Kidney (tissue), 13 donors: ENCODE measurements at regions not wholly inside any gene's neighbourhood (a gene's known extent, or its start where the extent isn't known, plus 50 kb on each side); places are given as distances from the start of the nearest gene placed in this dataset.

ENCODE experiments used
- DNase-seq, 5 donors: peaks; one replicate each; pipeline ENCODE4 v3.0.0-alpha.2; 2013 to 2020
- FAIRE-seq: peaks from 2 replicates; lab custom pipeline; 2012; peaks lifted over from hg19 to GRCh38; lab: Jason Lieb, UNC
- H3K27ac ChIP-seq, 2 donors: one replicate each; pipeline ENCODE4 v1.7.0; 2013; ENCODE audit warnings: low read depth in 2 of 2, low read length in 2 of 2, inconsistent platforms in 1 of 2
- H3K27me3 ChIP-seq: one replicate; pipeline ENCODE4 v1.7.1; 2013; ENCODE audit warnings: low read length, inconsistent platforms; ENCODE audit not compliant: control insufficient read depth, insufficient read depth
- H3K36me3 ChIP-seq, 3 donors: one replicate each; pipeline versions ENCODE4 v1.7.0 to v1.7.1; 2013; ENCODE audit warnings: low read length in 3 of 3, control low read depth in 1 of 3, inconsistent platforms in 1 of 3; ENCODE audit not compliant: insufficient read depth in 3 of 3, control insufficient read depth in 2 of 3
- H3K4me1 ChIP-seq, 3 donors: one replicate each; pipeline versions ENCODE4 v1.7.0 to v1.7.1; 2013; ENCODE audit warnings: low read length in 3 of 3, inconsistent platforms in 1 of 3, low read depth in 1 of 3; ENCODE audit not compliant: control insufficient read depth in 2 of 3, insufficient read depth in 2 of 3
- H3K4me3 ChIP-seq, 3 donors: one replicate each; pipeline versions ENCODE4 v1.7.0 to v1.8.1; 2013; ENCODE audit warnings: low read length in 3 of 3, control low read depth in 1 of 3, inconsistent platforms in 1 of 3
- H3K9ac ChIP-seq, 3 donors: one replicate each; pipeline versions ENCODE4 v1.7.0 to v1.7.1; 2013; ENCODE audit warnings: low read length in 3 of 3, control low read depth in 1 of 3, inconsistent platforms in 1 of 3
- H3K9me3 ChIP-seq, 3 donors: one replicate each; pipeline versions ENCODE4 v1.7.0 to v1.7.1; 2013; ENCODE audit warnings: low read length in 3 of 3, control low read depth in 1 of 3, inconsistent platforms in 1 of 3; ENCODE audit not compliant: control insufficient read depth in 2 of 3, insufficient read depth in 1 of 3
- CTCF ChIP-seq: IDR thresholded peaks from 3 replicates; pipeline ENCODE4 v1.5.1; 2012; ENCODE audit warnings: mild to moderate bottlenecking, moderate library complexity, borderline replicate concordance; ENCODE audit not compliant: insufficient read depth; ENCODE audit errors: extremely low read depth
- intact Hi-C: fragments of 100-400 bp; cut with DNase I; formaldehyde crosslinking; loops from one replicate; pipeline ENCODE4 v1.11.1; 2022
- donor health status: control.
- donor health status: control.
- donor health status: control.
- donor health status: control.
- donor health status: control.
- donor health status: DM: yes; HTN: yes; CAD: no.
- donor health status: Normal renal cell carcinoma (clear cell type).

DNA sequence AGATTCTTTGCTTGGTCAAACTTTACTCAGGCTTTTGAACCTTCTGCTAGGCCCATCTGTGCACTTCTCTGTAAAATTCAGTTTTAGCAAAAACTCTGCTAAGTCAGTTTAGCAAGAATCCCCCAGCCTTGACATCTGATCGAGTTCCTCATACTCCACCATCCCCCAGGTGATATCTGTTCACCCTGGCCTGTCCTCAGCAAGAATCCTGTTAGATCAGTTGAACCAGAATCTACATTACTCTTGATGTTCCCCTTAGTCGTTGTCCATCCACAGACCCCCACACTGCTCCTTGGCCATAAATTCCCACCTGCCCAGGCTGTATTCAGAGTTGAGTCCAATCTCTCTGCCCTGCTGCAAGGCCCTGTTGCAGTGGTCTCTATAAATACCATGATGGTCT lies 162.6 kb downstream of the ZNF674 start:
- intact Hi-C loops, result no loop called here
- no peaks in the 10 kb centered on the region for H3K27me3 ChIP-seq
- DNase-seq (no peak), FAIRE-seq (no peak)
- H3K27ac ChIP-seq, result no peak overlapping the region
- H3K4me3 ChIP-seq, result no peak overlapping the region
- no peaks in the 10 kb centered on the region for H3K36me3 ChIP-seq
- no peak overlapping the region for H3K9ac ChIP-seq
- TF ChIP-seq CTCF, result no peak
- H3K9me3 ChIP-seq, result no peaks in the 10 kb centered on the region
- no peaks in the 10 kb centered on the region for H3K4me1 ChIP-seq

DNA sequence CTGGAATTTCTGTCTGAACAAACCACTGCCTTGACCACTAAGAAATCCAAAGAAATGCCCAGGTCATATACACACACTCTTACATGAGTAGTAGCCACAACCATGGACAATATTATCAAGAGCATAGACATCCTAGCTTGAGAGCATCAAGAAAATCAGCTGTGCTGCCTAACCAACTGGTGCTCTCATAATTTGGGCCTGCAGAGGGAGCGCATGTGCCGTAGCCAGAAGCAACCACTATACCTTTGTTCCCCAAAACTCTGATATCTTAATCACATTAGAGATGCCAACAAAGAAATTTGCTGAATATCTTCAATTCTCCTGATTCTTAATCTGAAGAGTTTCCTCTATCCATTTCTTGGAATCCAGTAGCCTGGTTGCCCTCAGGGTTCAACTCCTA lies 163.6 kb downstream of the ZNF674 start:
- TF ChIP-seq CTCF, result no peak
- peak in 2 of 5 donors; percentile 16 to 25 for DNase-seq
- H3K9me3 ChIP-seq, result no peaks in the 10 kb centered on the region
- H3K4me1 ChIP-seq, result no peaks in the 10 kb centered on the region
- no peak overlapping the region for H3K4me3 ChIP-seq
- H3K27ac ChIP-seq, result no peak overlapping the region
- H3K27me3 ChIP-seq, result no peaks in the 10 kb centered on the region
- no peaks in the 10 kb centered on the region for H3K36me3 ChIP-seq
- H3K9ac ChIP-seq, result no peak overlapping the region
- no peak for FAIRE-seq
- intact Hi-C loops, result no loop called here

GRCh38 chrX:46380148-46380752 lies 165.0 kb downstream of the ZNF674 start:
- H3K9me3 ChIP-seq, result no peaks in the 10 kb centered on the region
- no peaks in the 10 kb centered on the region for H3K36me3 ChIP-seq
- H3K4me1 ChIP-seq, result no peaks in the 10 kb centered on the region
- H3K9ac ChIP-seq, result no peak overlapping the region
- H3K27me3 ChIP-seq, result no peaks in the 10 kb centered on the region
- H3K4me3 ChIP-seq, result no peak overlapping the region
- TF ChIP-seq CTCF, result no peak
- H3K27ac ChIP-seq, result no peak overlapping the region
- intact Hi-C loops, result no loop called here
- FAIRE-seq (no peak), DNase-seq (no peak)
